CD4-positive, alpha-beta T cell (primary cell): ENCODE measurements at regions not wholly inside any gene's neighbourhood (a gene's known extent, or its start where the extent isn't known, plus 50 kb on each side); places are given as distances from the start of the nearest gene placed in this dataset.

Source experiments
- ATAC-seq: fragments of 200-7000 bp; cut with Tn5 transposase; one replicate; pipeline ENCODE4 v1.10.0; 2022; ENCODE audit warnings: mild to moderate bottlenecking; ENCODE audit not compliant: poor library complexity
- CTCF ChIA-PET: fragments of 350-600 bp; sonication (Branson Sonifier 250); formaldehyde crosslinking; loops from one replicate; lab custom pipeline; 2021; ENCODE audit warnings: antibody characterized with exemption, inconsistent platforms; lab: Charles Lee
- POLR2A ChIA-PET: fragments of 350-600 bp; sonication (Branson Sonifier 250); formaldehyde crosslinking; loops from one replicate; lab custom pipeline; 2021; ENCODE audit warnings: antibody characterized with exemption, inconsistent platforms; lab: Charles Lee
- DNase-seq, 14 experiments: peaks; one replicate each; pipeline ENCODE4 v3.0.0-alpha.2; 2013 to 2020; ENCODE audit warnings: mixed read lengths in 2 of 14
- H3K27ac ChIP-seq, 2 donors: one replicate each; pipeline versions ENCODE4 v1.5.1 to v1.7.0; 2013; ENCODE audit warnings: low read length in 2 of 2, low read depth in 1 of 2, mild to moderate bottlenecking in 1 of 2
- H3K27me3 ChIP-seq, 2 experiments: 1 replicate in 1 of 2; 2 replicates in 1 of 2; pipeline versions ENCODE4 v1.6.1 to v1.7.0; 2013; ENCODE audit warnings: low read length in 2 of 2, control low read depth in 1 of 2, mild to moderate bottlenecking in 1 of 2, moderate library complexity in 1 of 2; ENCODE audit not compliant: insufficient read depth in 2 of 2, control insufficient read depth in 1 of 2
- H3K36me3 ChIP-seq: one replicate; pipeline ENCODE4 v1.6.1; 2013; ENCODE audit warnings: low read length, control low read depth; ENCODE audit not compliant: insufficient read depth
- H3K4me1 ChIP-seq: one replicate; pipeline ENCODE4 v1.6.1; 2013; ENCODE audit warnings: low read length, control low read depth; ENCODE audit not compliant: insufficient read depth
- H3K4me3 ChIP-seq: one replicate; pipeline ENCODE4 v1.5.1; 2013; ENCODE audit warnings: mild to moderate bottlenecking, low read length, moderate library complexity
- H3K9me3 ChIP-seq, 2 experiments: 1 replicate in 1 of 2; 2 replicates in 1 of 2; pipeline versions ENCODE4 v1.6.1 to v1.7.0; 2013; ENCODE audit warnings: low read length in 2 of 2, mild to moderate bottlenecking in 2 of 2, control low read depth in 1 of 2, moderate library complexity in 1 of 2; ENCODE audit not compliant: control insufficient read depth in 1 of 2, insufficient read depth in 1 of 2
- H3K27ac Mint-ChIP-seq: one replicate; pipeline ENCODE4 v1.8.0; 2020; ENCODE audit warnings: mixed read lengths
- H3K27me3 Mint-ChIP-seq: one replicate; pipeline ENCODE4 v1.8.0; 2021; ENCODE audit warnings: mixed read lengths
- H3K36me3 Mint-ChIP-seq: one replicate; pipeline ENCODE4 v1.8.0; 2021; ENCODE audit warnings: low read depth, mixed read lengths
- H3K4me1 Mint-ChIP-seq: one replicate; pipeline ENCODE4 v1.8.0; 2021; ENCODE audit warnings: low read depth, mixed read lengths
- H3K4me3 Mint-ChIP-seq: one replicate; pipeline ENCODE4 v1.8.0; 2020; ENCODE audit warnings: mild to moderate bottlenecking, mixed read lengths
- H3K9me3 Mint-ChIP-seq: one replicate; pipeline ENCODE4 v1.8.0; 2020; ENCODE audit warnings: mixed read lengths
- intact Hi-C, 2 experiments: fragments of 100-400 bp; cut with DNase I in 1 of 2; cut with micrococcal nuclease in 1 of 2; formaldehyde crosslinking; loops; one replicate each; pipeline versions ENCODE4 v1.15.1 to v1.9.0; 2023 to 2025; cut with DNase I, micrococcal nuclease
- TF ChIP-seq, protein P1 (sequence below): fragments of 200-600 bp; IDR thresholded peaks from one replicate; pipeline ENCODE4 v1.8.0; 2022; ENCODE audit warnings: antibody characterized with exemption, mild to moderate bottlenecking

DNA sequence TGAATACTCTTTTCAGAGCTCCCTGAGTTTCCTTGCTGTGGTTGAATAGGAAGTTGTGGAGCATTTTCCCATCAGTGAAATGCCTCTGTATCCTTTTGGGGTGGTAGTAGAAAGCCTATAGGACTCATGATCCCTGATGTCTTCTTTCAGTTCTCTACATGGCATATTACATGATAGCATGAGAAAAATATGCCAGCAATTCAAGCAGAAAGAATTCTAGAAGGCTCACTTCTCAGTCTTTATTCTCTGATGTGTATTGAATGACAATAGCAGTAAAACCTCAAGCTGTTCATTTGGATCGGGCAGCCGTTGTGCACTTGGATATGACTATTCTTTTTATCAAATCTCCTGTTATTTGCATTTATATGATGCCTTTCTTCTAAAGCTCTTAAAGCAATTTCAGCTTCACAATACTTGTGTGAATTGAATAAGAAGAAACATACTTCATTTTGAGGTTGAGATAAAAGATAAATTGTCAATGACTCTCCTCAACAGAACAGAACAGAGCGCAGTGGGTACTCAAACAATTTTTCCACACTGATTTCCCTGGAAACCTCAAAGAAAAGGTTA is 251.5 kb upstream of the FBXO33 start:
- CTCF ChIA-PET = no interaction called here
- no peak for ATAC-seq
- Histone ChIP-seq H3K9me3 (no peaks in the 10 kb centered on the region), H3K36me3 (no peaks in the 10 kb centered on the region), H3K4me3 (no peak overlapping the region), H3K4me1 (peaks cover 5% of the 10 kb centered on the region), H3K27ac (no peak overlapping the region), H3K27me3 (no peaks in the 10 kb centered on the region)
- POLR2A ChIA-PET = no interaction called here
- intact Hi-C loops = no loop called here
- DNase-seq = no peak
- H3K4me3 Mint-ChIP-seq = no peak overlapping the region
- peaks cover 2% of the 10 kb centered on the region for H3K9me3 Mint-ChIP-seq
- no peaks in the 10 kb centered on the region for H3K27me3 Mint-ChIP-seq
- H3K36me3 Mint-ChIP-seq = no peaks in the 10 kb centered on the region
- TF ChIP-seq, protein P1, sequence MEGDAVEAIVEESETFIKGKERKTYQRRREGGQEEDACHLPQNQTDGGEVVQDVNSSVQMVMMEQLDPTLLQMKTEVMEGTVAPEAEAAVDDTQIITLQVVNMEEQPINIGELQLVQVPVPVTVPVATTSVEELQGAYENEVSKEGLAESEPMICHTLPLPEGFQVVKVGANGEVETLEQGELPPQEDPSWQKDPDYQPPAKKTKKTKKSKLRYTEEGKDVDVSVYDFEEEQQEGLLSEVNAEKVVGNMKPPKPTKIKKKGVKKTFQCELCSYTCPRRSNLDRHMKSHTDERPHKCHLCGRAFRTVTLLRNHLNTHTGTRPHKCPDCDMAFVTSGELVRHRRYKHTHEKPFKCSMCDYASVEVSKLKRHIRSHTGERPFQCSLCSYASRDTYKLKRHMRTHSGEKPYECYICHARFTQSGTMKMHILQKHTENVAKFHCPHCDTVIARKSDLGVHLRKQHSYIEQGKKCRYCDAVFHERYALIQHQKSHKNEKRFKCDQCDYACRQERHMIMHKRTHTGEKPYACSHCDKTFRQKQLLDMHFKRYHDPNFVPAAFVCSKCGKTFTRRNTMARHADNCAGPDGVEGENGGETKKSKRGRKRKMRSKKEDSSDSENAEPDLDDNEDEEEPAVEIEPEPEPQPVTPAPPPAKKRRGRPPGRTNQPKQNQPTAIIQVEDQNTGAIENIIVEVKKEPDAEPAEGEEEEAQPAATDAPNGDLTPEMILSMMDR = no peak
- H3K27ac Mint-ChIP-seq = no peak overlapping the region
- no peaks in the 10 kb centered on the region for H3K4me1 Mint-ChIP-seq

DNA sequence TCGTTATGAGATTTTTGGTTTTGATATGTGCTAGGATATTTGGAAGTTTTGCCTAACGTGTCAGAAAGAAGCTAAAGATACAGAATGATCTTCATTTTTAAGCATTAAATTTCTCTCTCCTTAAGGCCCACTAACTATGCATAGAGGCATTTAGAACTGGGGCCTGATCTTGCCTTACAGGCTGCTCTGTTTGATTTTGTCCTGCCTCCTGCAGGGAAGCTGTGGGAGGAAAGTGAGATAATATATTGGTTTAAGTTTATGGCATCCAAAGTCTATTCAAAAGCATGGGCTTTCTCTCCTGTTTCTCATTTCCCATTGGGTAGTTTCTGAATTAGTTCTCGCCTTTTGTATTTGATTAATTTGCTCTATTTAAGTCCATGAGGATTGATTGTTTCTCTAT is 250.3 kb upstream of the FBXO33 start:
- CTCF ChIA-PET = interaction anchor here (1.8 kb wide), 1 partner anchor 17 kb away, joined by 3 read pairs; no protein-coding TSS in a partner anchor
- no peak overlapping the region for H3K27ac Mint-ChIP-seq
- peaks cover 2% of the 10 kb centered on the region for H3K9me3 Mint-ChIP-seq
- TF ChIP-seq, protein P1 = no peak
- no peak overlapping the region for H3K27ac ChIP-seq
- peaks cover 5% of the 10 kb centered on the region for H3K4me1 ChIP-seq
- POLR2A ChIA-PET = interaction anchor here (0.7 kb wide), 1 partner anchor 11 kb away, joined by 3 read pairs; no protein-coding TSS in a partner anchor
- H3K36me3 Mint-ChIP-seq = no peaks in the 10 kb centered on the region
- no peaks in the 10 kb centered on the region for H3K27me3 ChIP-seq
- intact Hi-C loops = no loop called here
- no peaks in the 10 kb centered on the region for H3K27me3 Mint-ChIP-seq
- H3K4me3 ChIP-seq = no peak overlapping the region
- ATAC-seq (no peak), DNase-seq (no peak)
- H3K36me3 ChIP-seq = no peaks in the 10 kb centered on the region
- H3K4me3 Mint-ChIP-seq = no peak overlapping the region
- no peaks in the 10 kb centered on the region for H3K9me3 ChIP-seq
- H3K4me1 Mint-ChIP-seq = no peaks in the 10 kb centered on the region

DNA sequence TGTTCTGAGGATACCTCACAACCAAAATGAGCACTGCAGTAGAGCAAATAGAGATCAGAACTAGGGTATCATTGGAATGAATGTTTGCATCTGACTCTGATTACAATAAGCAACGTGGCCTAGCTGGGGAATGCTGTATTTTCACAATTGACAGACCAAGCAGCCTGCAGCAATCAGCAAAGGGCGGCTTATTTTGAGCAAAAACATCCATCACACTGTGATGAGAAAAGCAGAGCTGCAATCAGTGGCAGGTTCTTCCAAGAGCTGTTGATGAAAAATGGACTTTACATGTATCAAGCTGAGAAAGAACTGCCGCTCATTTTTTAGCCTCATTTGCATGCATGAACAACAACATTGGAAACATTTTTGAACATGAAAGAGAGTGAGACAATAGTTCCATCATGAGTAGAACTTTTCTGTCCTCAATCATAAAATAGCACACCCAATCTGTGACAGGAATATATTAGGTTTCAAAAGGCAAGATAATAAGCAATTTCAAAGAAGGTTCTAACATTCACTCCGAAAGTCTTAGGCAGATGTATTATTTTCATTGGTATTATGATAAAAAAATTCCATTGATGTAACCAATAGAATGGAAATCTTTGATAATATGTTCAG is 249.7 kb upstream of the FBXO33 start:
- TF ChIP-seq, protein P1 = no peak
- no peak overlapping the region for H3K4me3 Mint-ChIP-seq
- ChIA-PET CTCF (interaction anchor here (1.8 kb wide), 1 partner anchor 17 kb away, joined by 3 read pairs; no protein-coding TSS in a partner anchor), POLR2A (interaction anchor here (0.6 to 0.7 kb wide), 2 partner anchors 11 to 36 kb away, joined by 3 read pairs; no protein-coding TSS in a partner anchor)
- Histone ChIP-seq H3K27me3 (no peaks in the 10 kb centered on the region), H3K4me1 (peaks cover 5% of the 10 kb centered on the region), H3K9me3 (no peaks in the 10 kb centered on the region), H3K36me3 (no peaks in the 10 kb centered on the region), H3K4me3 (no peak overlapping the region), H3K27ac (no peak overlapping the region)
- no peak for ATAC-seq
- DNase-seq = no peak
- H3K9me3 Mint-ChIP-seq = peaks cover 4% of the 10 kb centered on the region
- no peaks in the 10 kb centered on the region for H3K4me1 Mint-ChIP-seq
- H3K27ac Mint-ChIP-seq = no peak overlapping the region
- H3K36me3 Mint-ChIP-seq = no peaks in the 10 kb centered on the region
- intact Hi-C loops = no loop called here
- no peaks in the 10 kb centered on the region for H3K27me3 Mint-ChIP-seq
